ENCODE measurements at regions not wholly inside any gene's neighbourhood (a gene's known extent, or its start where the extent isn't known, plus 50 kb on each side); places are given as distances from the start of the nearest gene placed in this dataset.
"Not testable (repeated sequence)": the region's sequence is repeated elsewhere in the genome, so short reads cannot be mapped to it uniquely, and the experiment has no call there.

- not testable (repeated sequence) for DNase-seq (ENCODE audit: low spot score)
These were observed 168.5 kb upstream of the ZNF337 start for GRCh38 chr20:25864963-25865714.

DNA sequence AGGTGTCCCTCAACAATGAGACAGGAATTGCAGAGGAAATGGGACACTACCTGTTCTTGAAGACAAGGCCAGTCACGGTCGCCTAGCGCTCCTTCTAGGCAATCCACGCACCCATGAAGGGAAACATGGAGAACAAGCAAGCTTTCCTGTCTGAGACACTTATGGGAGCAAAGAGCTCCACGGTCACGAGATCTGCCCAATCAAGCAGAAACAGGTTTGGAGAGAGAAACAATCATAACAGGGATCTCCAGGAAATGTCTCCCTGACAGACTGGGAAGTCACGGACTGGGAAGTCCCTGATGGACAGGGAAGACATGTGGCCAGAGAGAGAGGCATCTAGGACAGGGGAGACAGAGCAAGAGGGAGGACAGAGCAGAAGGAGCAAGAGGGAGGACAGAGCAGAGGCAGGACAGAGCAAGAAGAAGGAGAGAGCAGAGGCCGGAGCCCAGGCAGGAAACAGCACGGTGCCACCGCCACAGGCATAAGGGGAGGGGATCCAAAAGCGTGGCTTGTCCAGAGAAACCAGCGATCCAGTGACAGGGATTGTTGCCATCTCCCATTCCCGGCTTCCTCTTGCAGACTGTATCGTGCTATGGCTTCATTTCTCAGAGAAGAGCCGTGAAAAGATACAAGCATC is 167.8 kb upstream of the ZNF337 start:
- DNase-seq (ENCODE audit: low spot score): peak; percentile 45

DNA sequence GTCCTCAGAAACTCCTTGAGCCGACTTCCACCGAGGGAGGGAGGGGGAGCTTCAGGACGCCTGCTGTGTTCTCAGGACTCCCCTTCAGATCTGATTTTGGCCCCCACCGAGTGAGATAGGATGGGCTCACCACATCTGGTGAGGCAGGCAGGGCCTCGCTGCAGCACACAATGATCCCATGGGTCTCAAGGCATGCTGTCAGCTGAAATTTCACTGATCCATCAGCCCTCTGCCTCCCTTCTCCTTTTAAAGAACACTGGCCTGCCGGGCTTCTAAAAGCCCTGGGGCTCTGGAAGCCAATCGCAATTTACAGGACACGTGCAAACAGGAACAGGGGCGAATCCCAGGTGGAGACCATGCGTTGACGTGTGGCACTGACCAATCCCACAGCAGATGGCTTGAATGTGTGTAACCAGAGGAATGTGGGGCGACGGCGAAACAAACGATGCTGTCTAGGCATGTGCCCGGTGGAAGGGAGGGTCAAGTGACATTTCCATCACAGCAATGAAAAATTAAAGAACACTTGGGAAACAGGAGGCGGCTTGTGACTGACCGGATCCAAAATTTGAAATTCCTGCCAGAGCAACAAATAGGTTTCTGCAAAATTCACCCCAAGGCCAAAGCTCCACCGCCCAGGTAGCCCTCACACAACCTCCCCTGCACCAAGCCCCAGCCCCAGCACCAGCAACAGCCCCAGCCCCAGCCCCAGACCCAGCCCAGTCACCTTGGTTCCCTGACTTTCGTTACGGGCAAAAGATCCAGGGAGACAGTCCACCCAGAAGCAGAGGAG is 167.1 kb upstream of the ZNF337 start:
- DNase-seq (ENCODE audit: low spot score): peak; percentile 24

GRCh38 chr20:25862967-25863530 is 166.4 kb upstream of the ZNF337 start:
- DNase-seq (ENCODE audit: low spot score): peak; percentile 85

DNA sequence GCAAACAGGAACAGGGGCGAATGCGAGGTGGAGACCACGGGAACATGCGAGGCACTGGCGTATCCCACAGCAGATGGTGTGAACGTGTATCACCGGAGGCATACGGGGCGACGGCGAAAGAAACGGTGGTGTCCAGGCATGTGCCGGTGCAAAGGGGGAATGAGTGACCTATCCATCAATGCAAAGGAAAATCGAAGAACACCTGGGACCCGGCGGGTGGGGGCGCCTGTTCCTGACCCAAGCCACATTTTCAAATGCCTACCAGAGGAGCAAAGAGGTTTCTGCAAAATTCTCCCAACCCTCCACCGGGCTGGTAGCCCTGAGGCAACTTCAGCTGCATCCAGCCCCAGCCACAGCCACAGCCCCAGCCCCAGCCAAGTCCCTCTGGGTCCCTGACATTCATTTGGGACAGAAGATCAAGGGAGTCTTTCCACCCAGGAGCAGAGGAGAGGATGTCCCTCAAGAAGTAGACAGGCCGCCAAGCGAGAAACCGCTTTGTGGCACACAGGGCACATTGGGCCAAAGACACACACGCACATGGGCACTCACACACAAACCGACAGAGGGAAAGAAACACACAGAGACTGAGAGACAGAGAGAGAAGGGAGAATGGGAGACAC is 164.0 kb upstream of the ZNF337 start:
- DNase-seq (ENCODE audit: low spot score): no peak

GRCh38 chr20:25859649-25860530 is 163.2 kb upstream of the ZNF337 start:
- peak; percentile 64 for DNase-seq (ENCODE audit: low spot score)

GRCh38 chr20:25858495-25859425 is 162.1 kb upstream of the ZNF337 start:
- no peak for DNase-seq (ENCODE audit: low spot score)

DNA sequence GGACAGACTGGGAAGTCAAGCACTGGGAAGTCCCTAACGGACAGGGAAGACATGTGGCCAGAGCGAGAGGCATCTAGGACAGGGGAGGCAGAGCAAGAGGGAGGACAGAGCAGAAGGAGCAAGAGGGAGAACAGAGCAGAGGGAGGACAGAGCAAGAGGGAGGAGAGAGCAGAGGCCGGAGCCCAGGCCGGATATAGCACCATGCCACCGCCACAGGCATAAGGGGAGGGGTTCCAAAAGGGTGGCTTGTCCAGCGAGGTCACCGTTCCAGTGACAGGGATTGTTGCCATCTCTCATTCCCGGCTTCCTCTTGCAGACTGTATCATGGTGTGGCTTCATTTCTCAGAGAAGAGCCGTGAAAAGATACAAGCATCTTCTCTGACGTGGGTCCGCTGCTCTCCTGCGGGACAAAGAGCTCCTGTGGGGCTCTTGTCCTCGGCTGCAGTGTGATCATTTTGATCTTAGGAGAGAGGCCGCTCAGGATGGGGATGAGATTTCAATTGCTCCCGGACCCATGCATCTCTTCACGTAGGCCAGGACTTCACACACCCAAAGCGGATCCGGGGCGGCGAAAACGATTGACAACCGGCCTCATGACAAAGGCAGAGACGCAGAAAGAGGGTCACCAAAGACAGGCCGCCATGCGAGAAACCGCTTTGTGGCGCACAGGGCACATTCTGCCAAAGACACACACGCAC is 160.6 kb upstream of the ZNF337 start:
- not testable (repeated sequence) for DNase-seq (ENCODE audit: low spot score)

- no peak for DNase-seq (ENCODE audit: low spot score)
These were observed 159.7 kb upstream of the ZNF337 start for GRCh38 chr20:25856256-25856884.

DNA sequence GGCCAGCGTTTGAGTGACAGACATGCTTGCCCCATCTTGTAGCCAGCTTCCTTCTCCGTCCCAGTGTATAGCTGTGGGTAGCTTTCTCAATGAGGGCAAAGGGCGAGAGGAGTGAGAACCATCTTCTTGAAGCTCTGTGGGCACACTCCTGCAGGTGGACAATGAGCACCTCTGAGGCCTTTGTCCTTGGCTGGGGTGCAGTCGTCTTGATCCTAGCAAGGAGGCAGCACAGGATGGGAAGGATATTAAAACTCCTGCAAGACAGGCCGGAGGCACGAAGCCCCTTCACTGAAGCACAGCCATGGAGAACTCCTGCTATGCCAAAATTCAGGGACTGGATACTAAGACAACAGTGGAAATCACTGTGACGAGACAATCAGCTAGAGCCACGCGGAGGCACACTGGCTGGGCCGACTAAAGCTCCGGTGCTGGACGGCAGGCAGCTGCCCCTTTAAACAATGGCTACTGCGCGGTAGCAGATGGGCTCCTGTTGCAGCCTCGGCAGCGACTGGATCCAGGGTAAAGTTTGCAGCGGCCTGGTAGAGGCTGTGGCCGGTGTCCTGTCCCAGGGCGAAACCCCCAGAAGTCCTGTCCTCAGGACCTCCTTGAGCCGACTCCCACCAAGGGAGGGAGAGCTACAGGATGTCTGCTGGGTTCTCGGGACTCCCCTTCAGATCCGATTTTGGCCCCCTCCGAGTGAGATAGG is 159.0 kb upstream of the ZNF337 start:
- not testable (repeated sequence) for DNase-seq (ENCODE audit: low spot score)

- DNase-seq (ENCODE audit: low spot score): not testable (repeated sequence)
These were observed 158.0 kb upstream of the ZNF337 start for GRCh38 chr20:25854666-25855065.

DNA sequence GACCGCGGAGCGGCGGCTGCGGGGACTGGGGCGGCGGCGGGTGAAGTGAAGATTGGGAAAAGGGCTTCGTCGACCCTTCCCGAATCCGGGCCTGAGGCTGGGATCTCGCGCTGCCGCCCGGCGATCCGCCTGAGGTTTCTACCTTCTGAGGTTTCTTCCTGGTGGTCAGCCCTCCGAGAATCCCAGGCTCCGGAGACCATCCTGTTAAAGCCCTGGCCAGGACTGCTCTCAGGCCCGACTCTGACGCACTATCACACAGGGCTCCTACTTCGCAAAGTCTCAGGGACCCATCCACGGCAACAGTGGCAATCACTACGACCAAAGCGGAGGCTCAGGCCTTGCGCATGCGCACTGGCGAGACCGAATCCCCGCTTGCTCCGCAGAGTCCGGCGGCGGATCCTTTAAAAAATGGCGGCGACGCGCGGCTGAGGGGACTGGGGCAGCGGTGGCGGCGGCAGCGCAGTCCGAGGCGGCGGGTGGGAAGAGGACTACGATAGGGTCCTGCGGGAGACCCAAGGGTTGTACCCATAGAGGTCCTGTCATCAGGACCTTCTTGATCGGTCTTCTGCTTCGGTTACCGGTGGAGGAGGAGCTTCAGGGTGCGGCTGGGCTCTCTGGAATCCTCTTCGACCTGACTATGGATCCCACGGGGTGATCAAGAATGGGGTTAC is 157.2 kb upstream of the ZNF337 start:
- peak; percentile 79 for DNase-seq (ENCODE audit: low spot score)

DNA sequence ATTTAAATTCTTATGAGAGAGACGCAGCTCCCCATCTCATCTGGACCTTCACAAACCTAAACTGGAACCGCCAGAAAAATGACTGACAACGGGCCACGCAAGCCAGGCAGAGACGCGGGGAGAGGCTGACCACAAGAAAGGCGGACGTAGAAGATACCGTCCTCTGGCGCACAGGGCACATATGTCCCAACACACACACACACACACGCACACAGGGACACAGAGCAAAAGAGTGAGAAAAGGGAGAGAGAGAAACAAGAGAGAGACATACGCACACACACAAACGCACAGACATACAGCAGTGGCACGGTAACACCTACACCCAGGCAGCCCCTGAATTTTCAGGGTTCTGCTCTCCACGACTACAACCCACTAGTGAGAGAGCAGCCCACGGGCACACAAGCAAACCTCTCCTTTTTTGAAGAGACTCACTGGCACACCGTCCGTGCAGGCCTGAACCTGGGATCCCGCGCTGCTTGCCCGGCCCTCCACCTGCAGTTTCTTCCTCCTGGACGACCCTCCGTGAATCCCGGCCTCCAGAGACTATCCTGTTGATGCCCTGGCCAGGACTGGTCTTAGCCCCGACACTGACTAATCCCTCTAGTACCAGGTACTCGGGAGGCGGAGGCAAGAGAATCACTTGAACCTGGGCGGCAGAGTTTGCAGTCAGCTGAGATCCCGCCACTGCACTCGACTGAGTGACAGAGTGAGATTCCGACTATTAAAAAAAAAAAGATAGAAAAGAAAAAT is 156.5 kb upstream of the ZNF337 start:
- peak; percentile 44 for DNase-seq (ENCODE audit: low spot score)

DNA sequence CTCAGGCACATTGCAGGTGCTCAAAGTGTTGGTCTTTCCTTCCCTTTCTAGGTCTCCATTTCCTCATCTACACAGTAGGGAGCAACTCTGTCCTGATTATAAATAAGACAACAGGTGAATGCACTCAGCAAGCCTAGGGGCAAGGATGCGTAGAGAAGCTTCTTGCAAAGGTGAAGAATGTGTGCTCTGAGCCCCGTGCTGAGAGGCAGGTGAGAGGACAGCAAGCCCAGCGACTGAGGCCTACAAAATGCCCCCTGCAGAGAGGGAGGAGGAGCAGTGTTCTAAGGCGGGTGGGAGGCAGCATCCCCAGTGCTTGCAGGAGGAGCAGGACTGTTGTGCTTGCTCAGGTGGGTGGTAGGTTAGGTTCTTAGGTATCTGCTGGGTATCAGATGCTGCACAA is 153.5 kb upstream of the ZNF337 start:
- not testable (repeated sequence) for DNase-seq (ENCODE audit: low spot score)

DNA sequence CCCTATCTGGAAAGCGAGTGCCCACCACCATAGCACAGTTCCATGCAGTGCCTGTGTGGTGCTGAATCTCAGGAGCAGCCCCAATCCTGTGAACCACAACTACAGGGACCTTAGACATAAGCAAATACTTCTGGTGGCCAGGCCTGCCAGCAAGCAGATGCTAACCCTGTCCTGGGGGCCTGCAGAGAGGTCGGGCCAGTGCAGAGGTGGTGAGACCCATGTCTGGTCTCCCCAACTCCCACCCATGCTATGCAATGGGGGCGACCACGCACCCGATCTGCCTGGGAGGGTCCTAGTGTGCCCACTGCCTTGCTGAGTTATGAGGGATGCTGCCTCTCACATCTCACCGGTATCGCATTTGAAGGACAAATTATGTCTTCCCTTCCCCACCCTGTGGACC is 151.6 kb upstream of the ZNF337 start:
- DNase-seq (ENCODE audit: low spot score): no peak

DNA sequence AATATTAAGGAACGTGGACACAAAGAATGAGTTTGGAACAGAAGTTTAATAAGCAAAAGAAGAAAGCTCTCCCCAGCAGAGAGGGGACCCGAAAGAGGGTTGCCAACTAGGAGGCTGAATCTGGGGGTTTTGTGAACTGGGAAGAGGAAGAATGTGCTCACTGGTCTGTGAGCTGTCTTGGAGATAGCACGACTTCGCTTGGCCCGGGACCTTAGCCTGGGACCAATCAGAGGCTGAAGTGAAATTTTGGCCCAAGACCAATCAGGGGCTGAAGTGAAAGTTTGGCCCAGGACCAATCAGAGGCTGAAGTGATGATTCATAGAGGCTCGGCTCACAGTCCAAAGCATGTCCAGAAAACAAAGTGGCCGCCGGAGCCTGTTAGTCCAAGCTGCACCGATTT is 148.0 kb upstream of the ZNF337 start:
- not testable (repeated sequence) for DNase-seq (ENCODE audit: low spot score)

DNA sequence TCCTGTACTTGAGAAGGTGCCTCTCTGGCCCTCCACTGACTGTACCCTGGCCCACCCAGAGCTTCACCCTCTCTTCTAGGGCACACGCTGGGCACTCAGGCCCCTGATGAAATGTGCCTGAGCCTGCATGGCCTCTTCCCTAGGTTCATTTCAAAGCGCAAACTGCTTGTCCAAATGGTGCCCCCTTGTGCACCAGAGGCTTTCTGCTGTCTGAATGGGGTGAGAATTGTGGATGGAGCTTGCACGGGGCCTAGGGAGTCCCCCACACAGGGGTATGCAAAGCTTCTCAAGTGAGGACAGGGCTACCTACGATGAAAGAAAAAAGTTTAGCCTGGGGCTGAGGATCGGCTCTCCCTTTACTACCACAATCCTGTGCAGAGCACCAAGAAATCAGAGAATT is 116.9 kb upstream of the ZNF337 start:
- not testable (repeated sequence) for DNase-seq (ENCODE audit: low spot score)
